Neural crest cell (in vitro differentiated cells): ENCODE measurements at regions not wholly inside any gene's neighbourhood (a gene's known extent, or its start where the extent isn't known, plus 50 kb on each side); places are given as distances from the start of the nearest gene placed in this dataset.

Experiments used
- DNase-seq: peaks from one replicate; pipeline ENCODE4 v3.0.0; 2021; ENCODE audit warnings: low read depth, mixed read lengths, low spot score
- H3K27ac Mint-ChIP-seq: one replicate; pipeline ENCODE4 v1.8.0; 2021; ENCODE audit warnings: mild to moderate bottlenecking, mixed read lengths; ENCODE audit not compliant: unreplicated experiment
- H3K27me3 Mint-ChIP-seq: 2 replicates; pipeline ENCODE4 v1.8.0; 2021; ENCODE audit warnings: low read depth, mild to moderate bottlenecking, mixed read lengths
- H3K36me3 Mint-ChIP-seq: 2 replicates; pipeline ENCODE4 v1.8.0; 2021; ENCODE audit warnings: low read depth, mild to moderate bottlenecking, mixed read lengths
- H3K4me1 Mint-ChIP-seq: 2 replicates; pipeline ENCODE4 v1.8.0; 2021; ENCODE audit warnings: mixed read lengths
- H3K4me3 Mint-ChIP-seq: one replicate; pipeline ENCODE4 v1.8.0; 2021; ENCODE audit warnings: mild to moderate bottlenecking, mixed read lengths
- H3K9me3 Mint-ChIP-seq: 2 replicates; pipeline ENCODE4 v1.8.0; 2021; ENCODE audit warnings: mixed read lengths
- TF ChIP-seq, protein P1 (sequence below): fragments of 200-600 bp; sonication (generic); conservative IDR thresholded peaks from 2 replicates; pipeline ENCODE4 v1.5.0; 2021; ENCODE audit warnings: antibody characterized with exemption, mild to moderate bottlenecking

DNA sequence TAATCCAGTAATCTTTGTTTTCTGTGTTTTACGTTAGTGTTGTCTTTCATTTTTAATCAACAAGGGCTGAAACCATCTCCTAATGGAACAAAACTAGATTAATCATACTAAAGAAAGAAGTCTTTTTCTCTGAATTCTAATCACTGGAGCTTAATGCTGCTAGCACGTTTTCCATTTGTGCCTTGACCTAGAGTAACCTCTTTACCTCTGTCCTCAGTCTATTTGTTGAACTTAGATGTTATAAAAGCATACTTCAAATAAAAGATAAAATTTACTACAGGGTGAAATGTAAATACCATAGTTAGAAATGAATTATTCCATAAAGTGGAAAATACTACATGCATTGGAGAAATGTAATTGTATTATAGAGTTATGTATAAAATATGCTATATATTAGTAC is 207.1 kb downstream of the NKX6-1 start:
- TF ChIP-seq, protein P1, sequence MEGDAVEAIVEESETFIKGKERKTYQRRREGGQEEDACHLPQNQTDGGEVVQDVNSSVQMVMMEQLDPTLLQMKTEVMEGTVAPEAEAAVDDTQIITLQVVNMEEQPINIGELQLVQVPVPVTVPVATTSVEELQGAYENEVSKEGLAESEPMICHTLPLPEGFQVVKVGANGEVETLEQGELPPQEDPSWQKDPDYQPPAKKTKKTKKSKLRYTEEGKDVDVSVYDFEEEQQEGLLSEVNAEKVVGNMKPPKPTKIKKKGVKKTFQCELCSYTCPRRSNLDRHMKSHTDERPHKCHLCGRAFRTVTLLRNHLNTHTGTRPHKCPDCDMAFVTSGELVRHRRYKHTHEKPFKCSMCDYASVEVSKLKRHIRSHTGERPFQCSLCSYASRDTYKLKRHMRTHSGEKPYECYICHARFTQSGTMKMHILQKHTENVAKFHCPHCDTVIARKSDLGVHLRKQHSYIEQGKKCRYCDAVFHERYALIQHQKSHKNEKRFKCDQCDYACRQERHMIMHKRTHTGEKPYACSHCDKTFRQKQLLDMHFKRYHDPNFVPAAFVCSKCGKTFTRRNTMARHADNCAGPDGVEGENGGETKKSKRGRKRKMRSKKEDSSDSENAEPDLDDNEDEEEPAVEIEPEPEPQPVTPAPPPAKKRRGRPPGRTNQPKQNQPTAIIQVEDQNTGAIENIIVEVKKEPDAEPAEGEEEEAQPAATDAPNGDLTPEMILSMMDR: no peak
- H3K9me3 Mint-ChIP-seq: peaks cover 12% of the 10 kb centered on the region
- no peak for DNase-seq

DNA sequence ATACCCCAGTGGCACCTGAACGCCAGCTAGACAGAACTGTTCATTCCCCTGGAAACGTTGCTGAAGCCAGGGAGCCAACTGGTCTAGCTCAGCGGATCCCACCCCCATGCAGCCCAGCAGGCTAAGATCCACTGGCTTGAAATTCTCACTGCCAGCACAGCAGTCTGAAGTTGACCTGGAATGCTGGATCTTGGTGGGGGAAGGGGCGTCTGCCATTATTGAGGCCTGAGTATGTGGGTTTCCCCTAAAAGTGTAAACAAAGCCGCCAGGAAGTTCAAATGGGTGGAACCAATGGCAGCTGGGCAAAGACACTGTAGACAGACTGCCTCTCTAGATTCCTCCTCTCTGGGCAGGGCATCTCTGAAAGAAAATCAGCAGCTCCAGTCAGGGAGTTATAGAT is 213.0 kb downstream of the NKX6-1 start:
- no peak overlapping the region for H3K27ac Mint-ChIP-seq
- no peaks in the 10 kb centered on the region for H3K27me3 Mint-ChIP-seq
- no peak overlapping the region for H3K4me3 Mint-ChIP-seq
- no peaks in the 10 kb centered on the region for H3K4me1 Mint-ChIP-seq
- DNase-seq: no peak
- TF ChIP-seq, protein P1: no peak
- peaks cover 11% of the 10 kb centered on the region for H3K9me3 Mint-ChIP-seq
- peaks cover 25% of the 10 kb centered on the region for H3K36me3 Mint-ChIP-seq

More for the DNA sequence above, 207.1 kb downstream of the NKX6-1 start:
- Mint-ChIP-seq H3K4me3 (no peak overlapping the region), H3K27ac (no peak overlapping the region), H3K27me3 (no peaks in the 10 kb centered on the region), H3K4me1 (peaks cover 8% of the 10 kb centered on the region), H3K36me3 (peaks cover 22% of the 10 kb centered on the region)

DNA sequence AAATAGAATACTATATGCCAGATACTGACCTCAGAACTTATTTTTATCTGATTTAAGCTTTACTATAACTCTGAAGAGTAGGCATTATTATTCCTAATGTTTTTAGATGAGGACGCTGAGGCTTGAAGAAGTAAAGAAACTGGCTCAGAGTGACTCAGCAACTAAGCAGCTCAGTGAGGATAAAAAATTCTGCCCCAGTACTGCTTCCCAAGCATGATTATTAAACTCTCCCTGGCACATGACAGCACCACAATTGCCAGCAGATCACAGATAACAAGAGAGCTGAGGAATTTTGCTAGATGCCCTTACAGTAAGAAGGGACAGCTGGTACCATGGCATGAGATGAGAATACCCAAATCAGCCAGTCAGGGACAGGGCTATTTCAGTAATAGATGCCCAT is 219.4 kb downstream of the NKX6-1 start:
- Mint-ChIP-seq H3K27ac (no peak overlapping the region), H3K9me3 (no peaks in the 10 kb centered on the region), H3K36me3 (no peaks in the 10 kb centered on the region), H3K4me3 (no peak overlapping the region), H3K4me1 (no peaks in the 10 kb centered on the region), H3K27me3 (no peaks in the 10 kb centered on the region)
- TF ChIP-seq, protein P1: no peak
- DNase-seq: no peak

DNA sequence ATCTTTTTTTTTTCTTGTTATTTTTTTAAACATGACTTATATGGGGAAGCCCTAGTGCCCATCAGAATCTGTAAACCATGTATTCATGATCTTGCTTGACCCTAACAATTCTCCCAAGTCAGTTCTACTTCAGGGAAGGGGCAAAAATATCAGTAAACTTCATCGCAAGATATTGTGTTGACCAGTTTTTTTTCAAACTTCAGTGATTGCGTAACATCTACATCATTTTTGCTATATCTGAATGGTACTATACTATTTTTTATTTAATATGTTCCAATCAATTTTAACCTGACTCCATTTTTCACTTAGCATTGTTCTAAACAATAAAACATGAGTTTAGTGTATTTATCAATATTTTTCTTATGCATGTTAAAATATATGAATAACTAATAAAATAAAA is 221.2 kb downstream of the NKX6-1 start:
- no peaks in the 10 kb centered on the region for H3K9me3 Mint-ChIP-seq
- DNase-seq: no peak
- TF ChIP-seq, protein P1: no peak
- H3K4me3 Mint-ChIP-seq: no peak overlapping the region
- no peaks in the 10 kb centered on the region for H3K36me3 Mint-ChIP-seq
- no peaks in the 10 kb centered on the region for H3K4me1 Mint-ChIP-seq
- H3K27ac Mint-ChIP-seq: no peak overlapping the region
- H3K27me3 Mint-ChIP-seq: no peaks in the 10 kb centered on the region

DNA sequence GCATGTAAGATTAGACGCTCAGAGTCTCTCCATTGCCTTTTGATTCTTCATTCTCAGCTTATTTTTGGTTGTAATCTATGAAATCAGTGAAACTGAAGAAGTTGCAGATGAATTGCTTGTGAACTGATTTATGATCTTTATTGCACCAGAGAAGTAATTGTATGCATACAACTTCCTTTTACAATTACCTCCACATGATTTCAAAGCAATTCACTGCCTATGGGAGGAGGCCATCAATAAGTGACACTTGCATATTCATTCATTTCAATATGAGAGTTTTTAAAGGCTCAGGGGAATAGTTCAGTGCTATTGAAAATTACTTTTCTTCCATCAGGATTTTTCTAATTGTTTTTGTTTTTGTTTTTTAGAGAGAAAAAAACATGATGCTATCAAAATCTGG is 222.3 kb downstream of the NKX6-1 start:
- Mint-ChIP-seq H3K9me3 (no peaks in the 10 kb centered on the region), H3K27ac (no peak overlapping the region), H3K4me1 (no peaks in the 10 kb centered on the region), H3K27me3 (no peaks in the 10 kb centered on the region), H3K36me3 (no peaks in the 10 kb centered on the region), H3K4me3 (no peak overlapping the region)
- TF ChIP-seq, protein P1: no peak
- DNase-seq: no peak

DNA sequence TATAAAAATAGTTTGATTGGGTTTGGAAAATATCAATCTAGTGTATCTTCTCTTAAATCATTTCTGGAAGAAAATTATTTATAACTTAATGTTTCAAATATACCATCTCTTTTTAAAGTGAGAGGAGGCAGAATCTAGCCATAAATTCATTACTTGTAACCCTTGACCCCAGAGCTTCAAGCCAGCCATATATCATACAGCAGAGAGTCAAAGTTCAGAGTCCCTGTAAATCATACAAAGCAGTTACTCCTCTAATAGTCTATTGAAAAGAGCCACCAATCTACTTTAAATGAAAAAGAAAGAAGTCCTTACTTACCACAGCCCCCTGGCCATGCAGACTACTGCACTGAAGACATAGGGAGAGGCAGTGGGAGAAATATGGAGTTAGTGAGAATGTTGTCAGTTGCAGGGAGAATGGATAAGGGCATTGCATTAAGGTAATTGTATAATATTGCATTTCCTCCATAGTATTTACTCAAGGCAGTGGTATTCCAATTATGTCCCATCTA is 229.5 kb downstream of the NKX6-1 start:
- H3K36me3 Mint-ChIP-seq: peaks cover under 1% of the 10 kb centered on the region
- H3K27me3 Mint-ChIP-seq: no peaks in the 10 kb centered on the region
- DNase-seq: no peak
- peaks cover 3% of the 10 kb centered on the region for H3K9me3 Mint-ChIP-seq
- no peak overlapping the region for H3K4me3 Mint-ChIP-seq
- no peaks in the 10 kb centered on the region for H3K4me1 Mint-ChIP-seq
- no peak overlapping the region for H3K27ac Mint-ChIP-seq
- TF ChIP-seq, protein P1: no peak
